Endothelial cell of umbilical vein (primary cell): ENCODE measurements at regions not wholly inside any gene's neighbourhood (a gene's known extent, or its start where the extent isn't known, plus 50 kb on each side); places are given as distances from the start of the nearest gene placed in this dataset.

Source experiments
- BruUV-seq: library from RNA; stranded (reverse); fragments of 400-500 nt; replicated peaks from 2 replicates; lab custom pipeline; 2021; lab: Mats Ljungman, UMichigan
- CTCF ChIA-PET: fragments of 300-600, 350-600 bp; sonication (Branson Sonifier 250); formaldehyde crosslinking; loops from one replicate; lab custom pipeline; 2021; ENCODE audit warnings: antibody characterized with exemption, inconsistent platforms; lab: Charles Lee
- POLR2A ChIA-PET: fragments of 300-600, 350-600 bp; sonication (Branson Sonifier 250); formaldehyde crosslinking; loops from one replicate; lab custom pipeline; 2021; ENCODE audit warnings: antibody characterized with exemption, inconsistent platforms; lab: Charles Lee
- DNase-seq: peaks from one replicate; pipeline ENCODE4 v3.0.0-alpha.2; 2011; ENCODE audit warnings: low read depth, low spot score
- FAIRE-seq: peaks from 2 replicates; lab custom pipeline; 2011; peaks lifted over from hg19 to GRCh38; lab: Jason Lieb, UNC
- H2AFZ ChIP-seq: 2 replicates; pipeline ENCODE4 v1.6.0; 2012; ENCODE audit warnings: low read depth, low read length, control low read depth, inconsistent platforms
- H3K27ac ChIP-seq: 2 replicates; pipeline ENCODE4 v1.5.1; 2011; ENCODE audit warnings: low read depth, mild to moderate bottlenecking, control low read depth, low read length, moderate library complexity; ENCODE audit not compliant: insufficient read depth
- H3K27me3 ChIP-seq, 2 experiments: 2 replicates each; pipeline versions ENCODE4 v1.6.0 to v1.6.1; 2011; ENCODE audit warnings: low read length in 2 of 2, mixed read lengths in 1 of 2; ENCODE audit not compliant: control insufficient read depth in 2 of 2, insufficient read depth in 2 of 2
- H3K36me3 ChIP-seq, 2 experiments: 2 replicates in 1 of 2; 3 replicates in 1 of 2; pipeline ENCODE4 v1.5.1; 2011; ENCODE audit warnings: low read length in 2 of 2, mild to moderate bottlenecking in 1 of 2, moderate library complexity in 1 of 2; ENCODE audit not compliant: control insufficient read depth in 2 of 2, insufficient read depth in 2 of 2; ENCODE audit errors: extremely low read depth in 1 of 2
- H3K4me1 ChIP-seq: 3 replicates; pipeline ENCODE4 v1.5.1; 2011; ENCODE audit warnings: mild to moderate bottlenecking, low read length; ENCODE audit not compliant: control insufficient read depth, insufficient read depth; ENCODE audit errors: extremely low read depth
- H3K4me2 ChIP-seq: 2 replicates; pipeline ENCODE4 v1.6.1; 2011; ENCODE audit warnings: low read length, control low read depth, mixed read lengths; ENCODE audit not compliant: insufficient read depth
- H3K4me3 ChIP-seq, 3 experiments: fragments of 200-600 bp in 1 of 3; sonication (generic), shearing (Covaris generic) in 1 of 3; replicated peaks in 1 of 3; 2 replicates each; pipeline ENCODE4 v1.5.1; 2011 to 2016; ENCODE audit warnings: control low read depth in 3 of 3, low read length in 3 of 3, mild to moderate bottlenecking in 2 of 3, inconsistent platforms in 1 of 3, low read depth in 1 of 3, moderate library complexity in 1 of 3; ENCODE audit not compliant: insufficient read depth in 1 of 3
- H3K79me2 ChIP-seq: 2 replicates; pipeline ENCODE4 v1.6.0; 2012; ENCODE audit warnings: low read length, inconsistent platforms; ENCODE audit not compliant: control insufficient read depth, insufficient read depth
- H3K9ac ChIP-seq: replicated peaks from 2 replicates; pipeline ENCODE3; 2011; ENCODE audit warnings: low read length, control low read depth; ENCODE audit not compliant: insufficient read depth; ENCODE audit errors: extremely low read depth
- H3K9me1 ChIP-seq: replicated peaks from 3 replicates; pipeline ENCODE4 v1.6.0; 2011; ENCODE audit warnings: mild to moderate bottlenecking, low read length; ENCODE audit not compliant: control insufficient read depth, insufficient read depth; ENCODE audit errors: extremely low read depth
- H3K9me3 ChIP-seq: replicated peaks from 2 replicates; pipeline ENCODE4 v1.5.1; 2012; ENCODE audit warnings: low read length, inconsistent platforms; ENCODE audit not compliant: control insufficient read depth, insufficient read depth
- H4K20me1 ChIP-seq: replicated peaks from 2 replicates; pipeline ENCODE3; 2011; ENCODE audit warnings: mild to moderate bottlenecking, low read length; ENCODE audit not compliant: control insufficient read depth, insufficient read depth; ENCODE audit errors: extremely low read depth
- EZH2 ChIP-seq: IDR thresholded peaks from 2 replicates; pipeline ENCODE4 v1.6.1; 2012; ENCODE audit warnings: borderline replicate concordance, low read depth, mild to moderate bottlenecking, moderate library complexity, low read length, inconsistent platforms; ENCODE audit not compliant: severe bottlenecking
- FOS ChIP-seq: IDR thresholded peaks from 2 replicates; pipeline ENCODE4 v1.6.1; 2011; ENCODE audit warnings: mild to moderate bottlenecking, low read length, moderate library complexity, borderline replicate concordance; ENCODE audit not compliant: insufficient read depth
- GATA2 ChIP-seq: IDR thresholded peaks from 2 replicates; pipeline ENCODE4 v1.7.0; 2011; ENCODE audit warnings: low read depth, mild to moderate bottlenecking, moderate library complexity, mixed read lengths, low read length; ENCODE audit not compliant: insufficient read length, insufficient read depth
- JUN ChIP-seq: IDR thresholded peaks from 2 replicates; pipeline ENCODE4 v1.6.1; 2011; ENCODE audit warnings: borderline replicate concordance, low read depth; ENCODE audit not compliant: insufficient read length, insufficient read depth
- MYC ChIP-seq: IDR thresholded peaks from one replicate; pipeline ENCODE4 v1.6.1; 2011; ENCODE audit warnings: mild to moderate bottlenecking, low read depth, low read length
- POLR2A ChIP-seq: IDR thresholded peaks from 2 replicates; pipeline ENCODE4 v1.6.1; 2012; ENCODE audit warnings: low read depth, mild to moderate bottlenecking, control low read depth, low read length
- POLR2AphosphoS5 ChIP-seq: IDR thresholded peaks from 2 replicates; pipeline ENCODE4 v1.6.1; 2012; ENCODE audit warnings: low read depth, mild to moderate bottlenecking, control low read depth, low read length, moderate library complexity; ENCODE audit not compliant: insufficient read depth
- dilution Hi-C: fragments of 300-500 bp; cut with MboI; formaldehyde crosslinking; loops from one replicate; pipeline ENCODE4 v1.15.0; 2019; ENCODE audit warnings: low sequenced_read_pairs; ENCODE audit not compliant: extremely low pct_ligation_motif_present
- intact Hi-C: fragments of 100-400 bp; cut with micrococcal nuclease; formaldehyde crosslinking; loops from one replicate; pipeline ENCODE4 v1.10.0; 2022
- TF ChIP-seq, protein P1 (sequence below): IDR thresholded peaks from 2 replicates; pipeline ENCODE4 v1.6.1; 2011; ENCODE audit not compliant: insufficient read depth, insufficient read length
- TF ChIP-seq, protein P2 (sequence below), 2 donors: IDR thresholded peaks; 1 replicate in 1 of 2; 2 replicates in 1 of 2; pipeline ENCODE4 v1.5.1; 2011; ENCODE audit warnings: low read length in 2 of 2, mild to moderate bottlenecking in 2 of 2, moderate library complexity in 2 of 2, control low read depth in 1 of 2, inconsistent platforms in 1 of 2, low read depth in 1 of 2; ENCODE audit not compliant: insufficient read depth in 1 of 2; ENCODE audit errors: extremely low read depth in 1 of 2

DNA sequence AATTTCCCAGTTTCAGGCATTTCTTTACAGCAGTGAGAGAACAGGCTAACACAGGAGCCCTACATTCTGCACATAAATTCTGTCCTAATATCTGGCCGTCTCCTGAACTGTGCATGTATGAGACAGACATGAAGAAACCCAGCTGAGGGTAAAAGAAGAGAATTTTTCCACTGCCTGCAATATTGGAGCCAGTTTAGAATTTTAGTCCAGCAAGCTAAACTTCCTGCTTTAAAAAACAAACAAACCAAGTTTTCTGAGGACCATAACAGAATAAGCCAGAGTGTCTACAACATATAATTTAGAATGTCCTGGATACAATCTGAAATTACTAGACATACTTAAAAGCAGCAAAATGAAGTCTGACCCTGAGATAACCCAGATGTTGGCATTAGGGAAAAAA, 215.1 kb upstream of the KLHL29 start:
- Histone ChIP-seq H3K4me1 (no peaks in the 10 kb centered on the region), H3K79me2 (no peaks in the 10 kb centered on the region), H4K20me1 (no peaks in the 10 kb centered on the region), H2AFZ (no peak overlapping the region), H3K9me3 (peaks cover 1% of the 10 kb centered on the region), H3K4me2 (no peak overlapping the region), H3K36me3 (no peaks in the 10 kb centered on the region), H3K27ac (no peak overlapping the region), H3K4me3 (no peak overlapping the region), H3K27me3 (no peaks in the 10 kb centered on the region), H3K9me1 (no peaks in the 10 kb centered on the region), H3K9ac (no peak overlapping the region)
- dilution Hi-C loops: no loop called here
- BruUV-seq: no TSS peak
- ChIA-PET CTCF (interaction anchor here (0.6 kb wide), 1 partner anchor 20 kb away, joined by 3 read pairs; no protein-coding TSS in a partner anchor), POLR2A (no interaction called here)
- DNase-seq (no peak), FAIRE-seq (no peak)
- TF ChIP-seq, protein P1, sequence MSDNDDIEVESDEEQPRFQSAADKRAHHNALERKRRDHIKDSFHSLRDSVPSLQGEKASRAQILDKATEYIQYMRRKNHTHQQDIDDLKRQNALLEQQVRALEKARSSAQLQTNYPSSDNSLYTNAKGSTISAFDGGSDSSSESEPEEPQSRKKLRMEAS: no peak
- TF ChIP-seq FOS: no peak
- TF ChIP-seq POLR2AphosphoS5: no peak
- TF ChIP-seq GATA2: no peak
- no peak for TF ChIP-seq POLR2A
- TF ChIP-seq MYC: no peak
- TF ChIP-seq, protein P2, sequence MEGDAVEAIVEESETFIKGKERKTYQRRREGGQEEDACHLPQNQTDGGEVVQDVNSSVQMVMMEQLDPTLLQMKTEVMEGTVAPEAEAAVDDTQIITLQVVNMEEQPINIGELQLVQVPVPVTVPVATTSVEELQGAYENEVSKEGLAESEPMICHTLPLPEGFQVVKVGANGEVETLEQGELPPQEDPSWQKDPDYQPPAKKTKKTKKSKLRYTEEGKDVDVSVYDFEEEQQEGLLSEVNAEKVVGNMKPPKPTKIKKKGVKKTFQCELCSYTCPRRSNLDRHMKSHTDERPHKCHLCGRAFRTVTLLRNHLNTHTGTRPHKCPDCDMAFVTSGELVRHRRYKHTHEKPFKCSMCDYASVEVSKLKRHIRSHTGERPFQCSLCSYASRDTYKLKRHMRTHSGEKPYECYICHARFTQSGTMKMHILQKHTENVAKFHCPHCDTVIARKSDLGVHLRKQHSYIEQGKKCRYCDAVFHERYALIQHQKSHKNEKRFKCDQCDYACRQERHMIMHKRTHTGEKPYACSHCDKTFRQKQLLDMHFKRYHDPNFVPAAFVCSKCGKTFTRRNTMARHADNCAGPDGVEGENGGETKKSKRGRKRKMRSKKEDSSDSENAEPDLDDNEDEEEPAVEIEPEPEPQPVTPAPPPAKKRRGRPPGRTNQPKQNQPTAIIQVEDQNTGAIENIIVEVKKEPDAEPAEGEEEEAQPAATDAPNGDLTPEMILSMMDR (IDR thresholded peaks at IDR 0.05; ENCODE audit: extremely low read depth in 1 of 2, insufficient read depth in 1 of 2, low read depth in 1 of 2, low read length in 2 of 2): no peak
- no peak for TF ChIP-seq JUN
- TF ChIP-seq EZH2: no peak
- intact Hi-C loops: no loop called here
